GM21381 (cell line): ENCODE measurements at regions not wholly inside any gene's neighbourhood (a gene's known extent, or its start where the extent isn't known, plus 50 kb on each side); places are given as distances from the start of the nearest gene placed in this dataset.
"Not testable (repeated sequence)": the region's sequence is repeated elsewhere in the genome, so short reads cannot be mapped to it uniquely, and the experiment has no call there.

Experiments
- ATAC-seq: cut with Tn5 transposase; IDR thresholded peaks from one replicate; pipeline ENCODE4 v1.9.1; 2021; ENCODE audit warnings: mild to moderate bottlenecking, moderate library complexity; ENCODE audit not compliant: unreplicated experiment

DNA sequence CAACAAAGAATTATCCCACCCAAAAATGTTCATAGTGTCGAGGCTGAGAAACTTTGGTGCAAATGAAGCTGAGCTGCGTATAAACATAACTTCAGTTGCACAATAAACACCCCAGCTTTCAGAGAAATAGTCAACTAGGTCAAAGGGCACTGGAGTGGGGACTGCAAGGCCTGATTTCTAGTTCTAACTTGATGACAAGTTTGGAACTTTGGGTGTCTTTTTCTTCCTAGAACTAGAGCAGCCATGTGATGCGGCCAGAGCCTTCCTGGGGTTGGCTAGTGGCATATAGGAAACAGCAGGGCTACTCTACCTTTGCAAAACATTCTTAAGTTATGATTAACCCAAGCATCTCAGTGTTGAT, 298.4 kb upstream of the AMIGO2 start:
- no peak for ATAC-seq

DNA sequence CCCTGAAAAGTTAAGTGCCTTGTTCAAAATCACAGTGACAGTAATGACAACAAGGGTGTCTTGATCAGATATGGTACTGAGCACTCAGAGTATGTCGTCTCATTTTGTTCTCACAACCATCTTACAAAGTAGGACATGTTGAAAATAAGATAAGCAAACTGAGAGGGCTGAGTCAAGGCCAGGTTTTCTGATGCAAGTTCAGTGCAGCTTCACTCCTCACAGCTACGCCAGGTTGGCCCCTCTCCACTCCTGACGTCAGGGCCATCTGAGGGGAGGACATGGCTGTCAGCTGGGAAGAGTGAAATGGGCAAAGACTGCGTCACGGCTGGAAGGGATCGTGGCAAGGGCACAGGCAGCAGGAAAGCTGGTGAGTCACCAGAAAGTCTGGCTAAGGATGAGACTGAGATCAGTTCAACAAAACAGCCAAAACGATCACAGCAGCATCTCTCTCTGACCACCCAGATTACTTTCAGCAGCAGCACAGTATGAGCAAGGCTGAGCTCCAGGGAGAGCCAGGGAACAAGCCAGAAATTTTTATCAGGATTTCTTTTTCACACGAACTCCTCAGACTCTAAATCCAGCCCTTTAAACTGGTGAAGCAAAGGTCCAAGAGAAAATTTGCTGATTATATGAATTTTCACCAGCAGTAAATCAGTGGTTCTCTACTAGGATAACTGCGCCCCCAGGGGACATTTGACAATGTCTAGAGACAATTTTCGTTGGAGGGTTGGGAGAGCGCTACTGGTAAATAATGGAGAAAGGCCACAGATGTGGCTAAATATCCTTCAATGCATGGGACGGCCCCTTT, 297.9 kb upstream of the AMIGO2 start:
- ATAC-seq, result no peak

DNA sequence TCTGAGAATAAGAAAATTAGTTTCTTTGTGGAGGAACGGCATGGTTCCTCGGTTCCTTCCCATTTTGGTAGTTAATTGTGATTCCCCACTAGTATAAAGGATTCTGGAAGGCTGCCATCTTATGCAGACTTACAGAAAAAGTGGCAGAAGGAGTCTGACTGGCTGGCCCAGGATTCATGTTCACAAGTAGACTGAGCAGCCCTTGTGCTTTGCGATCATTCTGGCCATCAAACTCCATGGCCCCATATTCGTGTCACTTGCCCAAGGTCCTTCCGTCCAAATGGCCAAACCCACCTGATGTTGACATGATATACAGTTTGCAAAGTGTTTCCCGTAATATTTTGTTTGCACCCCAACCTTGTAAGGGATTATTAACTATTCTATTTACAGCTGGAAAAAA, 297.2 kb upstream of the AMIGO2 start:
- ATAC-seq, result no peak

DNA sequence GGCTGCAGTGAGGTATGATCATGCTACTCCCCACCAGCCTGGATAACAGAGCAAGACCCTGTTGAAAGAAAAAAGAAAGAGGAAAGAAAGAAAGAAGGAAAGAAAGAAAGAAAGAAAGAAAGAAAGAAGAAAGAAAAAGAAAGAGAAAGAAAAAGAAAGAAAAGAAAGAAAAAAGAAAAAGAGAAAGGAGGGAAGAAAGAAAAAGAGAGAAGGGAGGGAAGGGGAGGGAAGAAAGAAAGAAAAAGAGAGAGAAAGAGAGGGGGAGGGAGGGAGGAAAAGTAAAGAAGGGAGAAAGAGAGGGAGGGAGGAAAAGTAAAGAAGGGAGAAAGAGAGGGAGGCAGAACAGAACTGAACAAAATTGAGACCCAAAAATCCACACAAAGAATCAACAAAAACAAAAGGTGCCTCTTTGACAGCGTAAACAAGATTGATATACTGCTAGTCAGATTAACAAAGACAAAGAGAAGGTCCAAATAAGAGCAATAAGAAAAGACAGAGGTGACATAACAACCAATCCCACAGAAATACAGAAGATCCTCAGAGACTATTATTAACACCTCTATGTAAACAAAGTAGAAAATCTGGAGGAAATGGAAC, 293.9 kb upstream of the AMIGO2 start:
- ATAC-seq, result no peak

DNA sequence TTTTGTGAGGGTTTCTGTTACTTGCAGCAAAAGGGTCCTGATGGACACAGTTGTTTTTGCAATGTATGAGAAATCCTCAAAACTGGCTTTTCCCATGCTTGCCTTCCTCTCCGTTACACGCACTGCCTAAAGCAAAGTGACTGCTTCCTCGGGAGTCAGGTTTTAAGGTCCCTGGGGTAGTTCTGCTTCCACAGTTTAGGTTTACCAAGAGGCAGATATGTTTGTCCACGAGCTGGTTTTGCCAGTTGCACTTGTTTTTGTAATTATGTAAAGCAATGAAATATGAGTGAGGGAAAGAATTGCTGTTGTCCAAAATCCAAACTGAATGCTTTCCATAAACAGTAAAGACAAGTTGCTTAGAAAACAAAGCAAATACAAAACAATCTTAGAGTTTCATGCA, 290.7 kb upstream of the AMIGO2 start:
- ATAC-seq, result no peak

DNA sequence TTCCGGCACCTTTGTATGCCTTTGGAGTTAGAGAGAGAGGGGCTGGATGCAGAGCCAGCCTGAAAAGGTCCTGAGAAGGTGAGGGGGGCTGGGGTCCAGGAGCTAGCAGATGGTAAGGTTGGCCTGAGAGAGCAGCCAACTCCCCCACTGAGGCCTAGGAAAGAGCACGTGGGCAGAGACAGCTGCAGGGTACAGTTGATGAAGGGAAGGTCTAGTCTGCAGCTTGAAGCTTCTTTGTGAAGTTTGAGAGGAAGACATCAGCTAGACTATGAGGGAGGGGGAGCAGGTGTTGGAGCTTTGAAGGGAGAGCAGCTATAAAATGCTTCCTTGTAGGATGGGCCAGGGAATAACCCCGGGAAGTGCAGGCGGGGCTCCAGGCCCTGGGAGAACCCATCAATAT, 289.3 kb upstream of the AMIGO2 start:
- ATAC-seq, result no peak

DNA sequence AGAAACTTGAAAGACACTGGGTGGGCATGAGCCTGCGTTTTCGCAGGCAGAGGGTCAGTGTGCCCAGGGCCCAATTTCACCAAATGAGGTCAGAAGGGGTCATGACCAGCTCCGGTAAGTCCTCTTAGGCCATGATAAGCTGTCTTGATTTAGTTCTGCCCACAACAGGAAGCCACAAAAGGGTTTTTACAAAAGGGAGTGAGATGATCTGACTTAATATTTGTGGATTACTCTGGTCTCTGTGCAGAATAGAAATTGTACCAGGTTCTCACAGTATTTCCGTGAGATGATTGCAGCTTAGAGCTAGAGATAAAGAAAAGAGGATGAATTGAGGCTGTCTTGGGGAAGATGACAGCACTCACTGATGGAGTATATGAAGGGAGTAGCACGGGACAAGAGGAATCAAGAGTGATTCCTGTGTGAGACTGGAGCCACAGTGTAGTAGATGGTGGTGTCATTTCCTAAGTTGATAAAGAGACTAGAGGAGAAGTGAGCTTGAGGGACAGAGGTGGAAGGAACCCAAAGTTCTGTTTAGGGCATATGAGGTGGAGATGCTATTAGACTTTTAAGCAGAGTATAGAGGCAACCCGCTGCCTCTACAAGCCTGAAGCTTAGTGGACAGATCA, 288.3 kb upstream of the AMIGO2 start:
- no peak for ATAC-seq

DNA sequence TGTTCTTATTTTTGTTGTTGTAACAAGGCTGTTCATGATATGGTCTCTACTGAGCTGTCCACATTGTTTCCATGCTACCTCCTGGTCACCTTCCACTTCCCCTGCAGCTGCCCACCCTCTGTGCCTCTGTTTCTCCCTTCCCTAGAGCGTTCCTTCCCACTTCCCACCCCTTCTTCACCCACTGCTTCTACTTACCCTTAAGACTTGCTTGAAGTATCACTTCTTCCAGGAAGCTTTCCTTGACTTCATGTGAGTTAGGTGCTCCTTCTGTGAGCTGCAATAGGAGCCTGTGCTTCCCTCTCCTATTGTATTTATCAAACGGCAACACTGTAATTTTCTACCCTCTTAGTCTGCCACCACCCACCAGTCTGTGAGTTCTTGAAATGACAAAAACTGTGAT, 286.8 kb upstream of the AMIGO2 start:
- ATAC-seq, result no peak

DNA sequence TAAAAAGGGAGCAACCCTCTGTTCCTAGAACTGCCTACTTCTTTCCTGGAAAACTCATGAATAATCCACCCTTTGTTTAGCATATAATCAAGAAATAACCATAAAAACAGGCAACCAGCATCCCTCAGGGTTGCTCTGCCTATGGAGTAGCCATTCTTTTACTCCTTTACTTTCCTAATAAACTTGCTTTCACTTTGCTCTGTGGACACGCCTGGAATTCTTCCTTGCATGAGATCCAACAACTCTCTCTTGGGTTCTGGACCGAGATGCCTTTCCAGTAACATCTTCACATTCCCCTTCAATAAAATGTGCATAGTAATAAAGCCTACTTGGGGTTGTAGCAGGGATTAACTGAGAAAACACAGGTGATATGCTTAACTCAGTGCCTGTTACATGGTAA, 286.4 kb upstream of the AMIGO2 start:
- no peak for ATAC-seq

DNA sequence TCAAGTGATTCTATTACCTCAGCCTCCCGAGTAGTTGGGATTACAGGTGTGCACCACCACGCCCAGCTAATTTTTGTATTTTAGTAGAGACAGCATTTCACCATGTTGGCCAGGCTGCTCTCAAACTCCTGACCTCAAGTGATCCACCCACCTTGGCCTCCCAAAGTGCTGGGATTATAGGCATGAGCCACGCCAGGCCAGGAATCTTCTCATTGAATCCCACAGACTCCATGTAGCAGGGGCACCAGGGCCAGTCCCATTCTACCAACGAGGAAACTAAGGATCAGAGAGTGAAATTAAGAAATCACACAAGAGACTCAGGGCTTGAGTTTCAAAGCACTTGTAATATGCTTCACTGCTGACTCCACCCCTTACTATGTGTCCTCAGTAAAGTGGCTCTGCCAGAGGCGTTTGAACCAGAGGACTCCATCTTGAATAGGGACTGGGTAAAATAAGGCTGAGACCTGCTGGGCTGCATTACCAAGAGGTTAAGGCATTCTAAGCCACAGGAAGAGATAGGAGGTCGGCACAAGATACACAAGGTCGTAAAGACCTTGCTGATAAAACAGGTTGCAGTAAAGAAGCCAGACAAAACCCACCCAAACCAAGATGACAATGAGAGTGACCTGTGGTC, 285.8 kb upstream of the AMIGO2 start:
- ATAC-seq, result not testable (repeated sequence)

DNA sequence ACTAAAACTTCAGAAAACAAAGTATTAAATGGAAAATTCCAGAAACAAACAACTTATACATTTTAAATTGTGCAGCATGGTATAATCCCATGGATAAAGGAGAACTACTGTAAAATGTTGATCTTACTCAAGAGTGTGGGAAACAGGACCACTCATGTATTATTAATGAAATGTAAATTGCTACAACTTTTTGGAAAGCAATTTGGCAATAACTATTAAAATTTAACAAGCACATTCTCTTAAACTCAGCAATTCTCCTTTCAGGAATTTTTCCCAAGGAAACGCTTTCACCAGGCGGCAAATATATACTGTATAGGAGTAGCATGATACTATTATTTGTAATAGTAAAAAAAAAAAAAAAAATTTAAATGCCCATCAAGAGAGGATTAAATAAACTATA, 284.5 kb upstream of the AMIGO2 start:
- no peak for ATAC-seq

DNA sequence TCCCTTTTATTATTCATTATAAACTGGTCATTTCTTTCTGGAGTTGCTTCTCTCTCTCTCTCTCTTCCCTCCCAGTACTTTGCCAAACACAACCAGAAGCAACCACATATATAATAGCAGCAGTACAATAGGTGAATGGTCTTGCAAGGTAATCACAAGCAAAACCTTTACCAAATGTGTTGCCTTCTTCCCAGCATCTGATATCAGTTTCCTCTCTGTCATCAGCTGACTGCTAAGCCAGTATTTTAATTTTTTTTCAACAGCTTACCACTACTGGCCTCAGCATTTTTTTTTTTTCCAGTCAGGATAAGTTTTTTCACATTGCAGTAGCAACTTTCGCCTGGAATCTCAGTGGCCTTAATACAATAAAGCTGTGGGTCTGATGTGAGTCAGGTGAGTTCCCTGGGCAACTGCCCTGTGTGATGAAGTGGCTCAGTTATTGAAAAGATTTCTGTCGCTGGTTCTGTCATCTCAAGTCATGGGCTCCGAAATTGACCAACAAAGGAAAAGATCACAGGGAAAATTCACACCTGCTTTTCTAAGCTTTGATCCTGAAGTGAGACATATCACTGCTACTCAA, 282.5 kb upstream of the AMIGO2 start:
- ATAC-seq, result no peak

DNA sequence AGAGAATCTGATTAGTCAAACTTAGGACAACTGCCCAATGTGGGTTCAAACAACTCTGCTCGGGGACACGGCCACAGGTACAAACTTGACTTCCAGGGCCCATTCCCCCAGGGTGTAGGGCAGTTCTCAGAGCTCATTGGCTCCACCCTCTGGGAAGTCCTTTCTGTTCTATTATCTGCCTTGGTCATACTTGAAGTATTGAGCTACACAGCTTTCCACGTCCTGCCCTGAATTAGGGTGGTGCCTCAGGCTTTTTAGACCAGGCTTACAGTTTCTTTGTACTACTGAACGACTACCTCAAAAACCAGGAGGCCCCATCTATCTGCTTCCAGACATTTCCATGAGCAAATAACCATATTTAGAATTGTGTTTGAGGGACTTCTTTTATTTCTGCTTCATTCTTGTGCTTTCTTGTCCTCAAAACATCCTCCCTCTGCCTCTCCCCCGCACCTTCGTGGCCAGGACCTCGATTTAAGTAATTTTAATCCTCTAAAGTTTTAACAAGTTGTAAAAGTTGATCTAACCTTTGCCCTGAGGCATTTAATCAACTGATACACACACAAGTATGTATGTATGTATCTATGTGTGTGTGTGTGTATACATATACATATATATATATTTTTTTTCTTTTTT, 281.7 kb upstream of the AMIGO2 start:
- peak; percentile 82 for ATAC-seq

DNA sequence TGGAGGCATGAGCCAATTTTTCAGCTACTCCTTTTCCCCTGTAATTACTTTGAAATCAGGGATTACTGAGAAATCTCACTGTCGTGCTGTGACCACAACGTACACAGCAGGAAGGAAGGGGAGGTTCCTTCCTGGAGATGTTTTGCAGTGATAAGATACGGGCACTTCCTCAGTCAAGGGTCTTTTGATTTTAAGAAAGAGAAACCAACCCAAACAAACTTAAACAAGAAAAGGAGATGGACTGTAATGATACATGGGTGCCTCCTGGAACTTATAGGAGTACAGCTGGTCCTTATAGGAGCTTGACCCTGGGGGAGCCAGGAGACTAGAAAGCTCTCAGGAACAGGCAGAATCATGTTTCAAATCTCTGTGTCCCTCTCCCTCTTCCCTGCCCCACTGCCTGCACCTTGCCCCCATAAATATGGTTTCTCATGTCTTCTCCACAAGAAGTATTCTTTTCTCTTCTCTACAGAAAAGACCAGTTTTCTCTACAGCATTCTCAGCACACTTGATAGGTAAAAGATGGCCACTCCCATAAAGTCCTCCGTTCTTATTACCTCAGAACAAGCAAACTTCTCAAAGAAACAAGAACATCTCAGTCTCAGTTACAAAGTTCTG, 281.1 kb upstream of the AMIGO2 start:
- peak; percentile 30 for ATAC-seq

DNA sequence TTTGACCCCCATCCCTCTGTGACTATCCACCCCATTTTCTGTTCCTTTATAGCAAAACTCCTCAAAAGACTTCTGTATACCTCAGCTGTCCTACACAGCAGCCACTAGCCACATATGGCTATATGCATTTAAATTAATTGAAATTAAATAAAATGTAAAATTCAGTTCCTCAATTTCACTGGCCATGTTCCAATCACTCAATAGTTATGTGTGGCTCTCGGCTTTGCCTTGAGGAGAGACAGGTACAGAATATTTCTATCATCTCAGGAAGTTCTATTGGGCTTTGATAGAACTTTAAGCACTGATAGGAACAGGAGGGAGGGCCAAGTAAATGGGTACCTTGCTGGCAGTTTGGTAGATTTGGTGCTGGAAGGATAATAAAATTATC, 280.3 kb upstream of the AMIGO2 start:
- no peak for ATAC-seq

DNA sequence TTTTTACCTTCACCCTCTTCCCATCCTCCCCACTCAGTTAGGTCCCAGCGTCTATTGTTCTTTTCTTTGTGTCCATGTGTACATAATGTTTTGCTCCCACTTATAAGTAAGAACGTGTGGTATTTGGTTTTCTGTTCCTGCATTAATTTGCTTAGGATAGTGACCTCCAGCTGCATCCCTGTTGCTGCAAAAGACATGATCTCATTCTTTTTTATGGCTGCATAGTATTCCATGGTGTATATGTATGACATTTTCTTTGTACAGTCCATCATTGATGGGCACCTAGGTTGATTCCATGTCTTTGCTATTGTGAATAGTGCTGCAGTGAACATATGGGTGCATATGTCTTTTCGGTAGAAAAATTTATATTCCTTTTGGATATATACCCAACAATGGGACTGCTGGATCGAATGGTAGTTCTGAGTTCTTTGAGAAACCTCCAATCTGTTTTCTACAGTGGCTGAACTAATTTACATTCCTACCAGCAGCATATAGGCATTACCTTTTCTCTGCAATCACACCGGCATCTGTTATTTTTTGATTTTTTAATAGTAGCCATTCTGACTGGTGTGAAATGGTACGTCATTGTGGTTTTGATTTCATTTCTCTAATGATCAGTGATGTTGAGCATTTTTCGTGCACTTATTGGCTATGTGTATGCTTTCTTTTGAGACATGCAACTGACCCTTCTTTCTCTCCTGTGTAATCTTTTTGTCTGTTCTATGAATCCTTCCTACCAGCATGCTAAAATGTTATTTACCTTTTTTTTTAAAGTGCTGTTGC, 279.7 kb upstream of the AMIGO2 start:
- ATAC-seq, result no peak

DNA sequence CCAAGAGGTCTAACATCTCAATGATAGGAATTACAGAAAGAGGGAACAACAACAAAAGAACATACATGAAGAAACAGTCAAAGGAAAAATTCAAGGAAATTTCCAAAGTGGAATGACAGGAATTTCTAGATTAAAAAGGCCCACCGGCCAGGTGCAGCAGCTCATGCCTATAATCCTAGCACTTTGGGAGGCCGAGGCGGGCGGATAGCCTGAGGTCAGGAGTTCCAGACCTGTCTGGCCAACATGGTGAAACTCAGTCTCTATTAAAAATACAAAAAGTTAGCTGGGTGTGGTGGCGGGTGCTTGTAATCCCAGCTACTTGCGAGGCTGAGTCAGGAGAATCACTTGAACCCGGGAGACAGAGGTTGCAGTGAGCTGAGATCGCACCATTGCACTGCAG, 277.2 kb upstream of the AMIGO2 start:
- not testable (repeated sequence) for ATAC-seq

DNA sequence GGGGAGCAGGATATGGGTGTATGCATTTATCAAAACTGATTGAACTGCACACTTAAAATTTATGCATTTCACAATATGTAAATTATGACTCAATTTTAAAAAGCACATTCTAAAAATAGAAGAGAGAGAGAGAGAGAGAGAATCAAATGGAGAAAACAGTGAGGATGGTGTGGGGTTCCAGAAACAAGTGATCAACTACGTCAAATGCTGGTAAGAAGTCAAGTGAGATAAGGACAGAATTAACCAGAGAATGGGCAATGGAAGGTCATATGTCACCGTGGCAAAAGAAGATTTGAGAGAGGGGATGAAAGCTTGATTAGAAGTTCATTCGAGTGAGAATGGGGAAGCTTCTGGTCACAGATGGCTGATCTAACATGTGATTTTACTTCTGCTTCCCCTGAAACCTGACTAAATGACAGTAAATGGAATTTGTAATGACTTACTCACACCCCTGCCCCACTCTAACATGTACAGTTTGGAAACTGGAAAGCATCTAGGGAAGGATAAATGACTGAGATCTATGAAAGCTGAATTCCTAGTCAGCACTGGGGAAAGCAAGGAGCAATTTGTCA, 276.5 kb upstream of the AMIGO2 start:
- ATAC-seq, result peak; percentile 77

DNA sequence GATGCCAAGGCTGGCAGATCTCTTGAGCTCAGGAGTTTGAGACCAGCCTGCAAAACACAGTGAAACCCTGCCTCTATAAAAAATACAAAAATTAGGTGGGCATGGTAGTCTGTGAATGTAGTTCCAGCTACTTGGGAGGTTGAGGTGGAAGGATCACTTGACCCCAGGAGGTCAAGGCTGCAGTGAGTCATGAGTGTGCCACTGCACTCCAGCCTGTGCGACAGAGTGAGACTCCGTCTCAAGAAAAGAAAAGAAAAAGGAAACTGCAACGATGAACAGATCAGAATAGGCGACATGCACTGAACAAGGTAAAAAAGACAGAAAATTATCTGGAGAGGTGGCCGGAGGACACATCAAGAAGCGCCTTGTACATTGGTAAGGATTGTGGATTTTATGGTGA, 273.7 kb upstream of the AMIGO2 start:
- no peak for ATAC-seq

DNA sequence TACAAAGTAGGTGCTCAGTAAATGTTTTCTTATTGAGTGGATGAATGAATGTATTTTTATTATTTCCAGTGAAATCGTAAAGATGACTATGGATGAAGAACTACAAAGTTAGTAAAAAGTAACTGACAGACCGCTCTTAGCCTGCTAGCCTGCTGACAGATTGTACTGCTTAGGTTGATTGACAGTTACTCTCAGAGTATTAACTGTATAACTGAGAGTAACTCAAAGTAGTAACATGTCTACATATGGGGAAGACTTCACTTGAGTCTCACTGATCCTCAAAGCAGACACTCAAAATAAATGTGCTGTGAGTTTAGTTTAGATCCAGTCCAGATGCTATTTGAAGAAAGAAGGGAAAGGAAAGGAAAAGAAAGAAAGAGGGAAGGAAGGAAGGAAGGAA, 272.3 kb upstream of the AMIGO2 start:
- ATAC-seq, result no peak
